OCI-LY7 (cell line): ENCODE measurements at regions not wholly inside any gene's neighbourhood (a gene's known extent, or its start where the extent isn't known, plus 50 kb on each side); places are given as distances from the start of the nearest gene placed in this dataset.

Experiments
- BruUV-seq: library from RNA; stranded (reverse); fragments of 400-500 nt; replicated peaks from 2 replicates; lab custom pipeline; 2021; lab: Mats Ljungman, UMichigan
- CTCF ChIA-PET: fragments of 300-600 bp; sonication (Branson Sonifier 250); formaldehyde crosslinking; loops from one replicate; lab custom pipeline; 2022; ENCODE audit warnings: antibody characterized with exemption; ENCODE audit not compliant: unreplicated experiment; lab: Charles Lee
- POLR2A ChIA-PET: fragments of 300-600 bp; sonication (Branson Sonifier 250); formaldehyde crosslinking; loops from one replicate; lab custom pipeline; 2022; ENCODE audit warnings: antibody characterized with exemption; lab: Charles Lee
- DNase-seq: peaks from one replicate; pipeline ENCODE4 v3.0.0-alpha.2; 2015; ENCODE audit warnings: low spot score
- H2AFZ ChIP-seq: fragments of 200-600 bp; sonication (generic), shearing (Covaris generic); 2 replicates; pipeline ENCODE4 v1.6.1; 2014; ENCODE audit warnings: mild to moderate bottlenecking, antibody characterized with exemption, low read length, moderate library complexity
- H3K27ac ChIP-seq: fragments of 200-600 bp; sonication (generic); 2 replicates; pipeline ENCODE4 v1.5.1; 2014; ENCODE audit warnings: mixed run types, low read depth, mild to moderate bottlenecking, moderate library complexity, low read length, inconsistent platforms; ENCODE audit not compliant: poor library complexity, severe bottlenecking
- H3K36me3 ChIP-seq: fragments of 200-600 bp; sonication (generic); 2 replicates; pipeline ENCODE4 v1.6.1; 2014; ENCODE audit warnings: mild to moderate bottlenecking, antibody characterized with exemption, low read length, moderate library complexity, mixed read lengths; ENCODE audit not compliant: insufficient read depth
- H3K4me1 ChIP-seq: fragments of 200-600 bp; sonication (generic); 2 replicates; pipeline ENCODE4 v1.5.1; 2014; ENCODE audit warnings: mild to moderate bottlenecking, low read length; ENCODE audit not compliant: insufficient read depth, poor library complexity, severe bottlenecking
- H3K4me2 ChIP-seq: fragments of 200-600 bp; sonication (generic); 2 replicates; pipeline ENCODE4 v1.6.1; 2014; ENCODE audit warnings: mild to moderate bottlenecking, low read length
- H3K4me3 ChIP-seq: fragments of 200-600 bp; sonication (generic); 2 replicates; pipeline ENCODE4 v1.5.1; 2014; ENCODE audit warnings: mild to moderate bottlenecking, low read depth, low read length; ENCODE audit not compliant: poor library complexity, severe bottlenecking
- H3K79me2 ChIP-seq: fragments of 200-600 bp; sonication (generic); 2 replicates; pipeline ENCODE4 v1.6.1; 2016; ENCODE audit warnings: low read depth, mild to moderate bottlenecking, low read length, moderate library complexity, mixed read lengths; ENCODE audit not compliant: insufficient read depth
- H3K9me2 ChIP-seq: fragments of 200-600 bp; sonication (generic); 2 replicates; pipeline ENCODE4 v1.6.1; 2016; ENCODE audit warnings: mild to moderate bottlenecking, low read length, mixed read lengths; ENCODE audit not compliant: insufficient read depth
- H3K9me3 ChIP-seq: fragments of 200-600 bp; sonication (generic); 2 replicates; pipeline ENCODE4 v1.6.1; 2014; ENCODE audit warnings: mild to moderate bottlenecking, mixed run types, low read length, mixed read lengths
- H4K20me1 ChIP-seq: fragments of 200-600 bp; sonication (generic); 2 replicates; pipeline ENCODE4 v1.6.1; 2014; ENCODE audit warnings: mild to moderate bottlenecking, antibody characterized with exemption, low read length, moderate library complexity, mixed read lengths; ENCODE audit not compliant: insufficient read depth
- CTCF ChIP-seq: fragments of 200-600 bp; sonication (generic); conservative IDR thresholded peaks from 2 replicates; pipeline ENCODE4 v1.5.1; 2014; ENCODE audit warnings: mild to moderate bottlenecking, antibody characterized with exemption, low read length, moderate library complexity, mixed read lengths
- EZH2phosphoT487 ChIP-seq: fragments of 200-600 bp; sonication (generic); IDR thresholded peaks from 2 replicates; pipeline ENCODE4 v1.6.1; 2018; ENCODE audit warnings: low read depth, borderline replicate concordance, mild to moderate bottlenecking, mixed run types, antibody characterized with exemption, low read length, moderate library complexity, mixed read lengths
- intact Hi-C: fragments of 100-400 bp; cut with micrococcal nuclease; formaldehyde crosslinking; loops from one replicate; pipeline ENCODE4 v1.10.0; 2022; ENCODE audit not compliant: unreplicated experiment

GRCh38 chr6:27148404-27148795 is 99.1 kb upstream of the PRSS16 start:
- ChIA-PET POLR2A (interaction anchor here (1.0 to 10.1 kb wide), 8 partner anchors 7 to 1118 kb away, joined by 3 to 235 read pairs (median 58); a partner anchor contains a TSS), CTCF (interaction anchor here (0.6 kb wide), 1 partner anchor 14 kb away, joined by 3 read pairs; no protein-coding TSS in a partner anchor)
- TF ChIP-seq CTCF (no peak), EZH2phosphoT487 (no peak)
- Histone ChIP-seq H3K4me2 (peak overlapping the region; percentile 89), H3K9me2 (no peaks in the 10 kb centered on the region), H3K4me3 (peak overlapping the region; percentile 71), H4K20me1 (no peaks in the 10 kb centered on the region), H3K4me1 (peaks cover 45% of the 10 kb centered on the region), H3K36me3 (0 out of 2 replicates have a peak, but pooled peaks cover 3% of the 10 kb centered on the region), H3K9me3 (no peaks in the 10 kb centered on the region), H3K27ac (peak overlapping the region; percentile 99), H2AFZ (no peak overlapping the region), H3K79me2 (peaks cover 17% of the 10 kb centered on the region; the same call in 1 of the 2 replicates)
- DNase-seq, result no peak
- no TSS peak for BruUV-seq
- intact Hi-C loops, result loop anchor here (5.0 to 10.0 kb wide), 2 partner anchors 1116 to 1764 kb away; a partner anchor contains a TSS

- DNase-seq, result peak; percentile 75
- H3K79me2 ChIP-seq, result peaks cover 12% of the 10 kb centered on the region; the same call in 1 of the 2 replicates
- peak overlapping the region; percentile 35 for H3K4me3 ChIP-seq
- H3K36me3 ChIP-seq, result 0 out of 2 replicates have a peak, but pooled peaks cover 3% of the 10 kb centered on the region
- intact Hi-C loops, result loop anchor here (5.0 to 10.0 kb wide), 2 partner anchors 1117 to 1764 kb away; a partner anchor contains a TSS
- H2AFZ ChIP-seq, result no peak overlapping the region
- ChIA-PET POLR2A (interaction anchor here (0.6 to 10.1 kb wide), 12 partner anchors 8 to 1117 kb away, joined by 3 to 235 read pairs (median 4); a partner anchor contains a TSS), CTCF (interaction anchor here (0.5 to 0.6 kb wide), 2 partner anchors 808 to 1819 kb away, joined by 3 to 9 read pairs; no protein-coding TSS in a partner anchor)
- no TSS peak for BruUV-seq
- no peaks in the 10 kb centered on the region for H4K20me1 ChIP-seq
- H3K9me2 ChIP-seq, result no peaks in the 10 kb centered on the region
- peaks cover 45% of the 10 kb centered on the region for H3K4me1 ChIP-seq
- no peaks in the 10 kb centered on the region for H3K9me3 ChIP-seq
- no peak for TF ChIP-seq EZH2phosphoT487
- no peak for TF ChIP-seq CTCF
- H3K4me2 ChIP-seq, result peak overlapping the region; percentile 89
- peak overlapping the region; percentile 99 for H3K27ac ChIP-seq
Observed at GRCh38 chr6:27149150-27149549, 98.4 kb upstream of the PRSS16 start.

DNA sequence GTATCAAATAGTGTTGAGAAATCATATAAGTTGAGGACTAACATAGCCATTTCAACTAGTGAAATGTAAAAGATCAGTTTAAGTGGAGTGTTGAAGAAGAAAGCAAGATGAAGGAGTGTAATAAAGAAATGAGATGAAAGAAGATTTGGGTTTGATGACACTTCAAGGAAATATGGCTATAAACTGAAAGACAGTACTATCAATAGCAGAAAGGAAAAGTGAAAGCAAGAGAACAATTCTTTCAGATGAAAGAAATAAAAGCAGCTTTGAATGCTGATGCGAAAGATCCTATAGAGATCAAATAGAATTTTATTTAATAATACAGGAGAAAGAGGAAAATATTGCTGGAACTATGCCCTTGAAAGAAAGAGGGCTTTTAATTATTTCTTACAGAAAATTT is 92.8 kb upstream of the PRSS16 start:
- CTCF ChIA-PET, result interaction anchor here (0.9 kb wide), 1 partner anchor 11 kb away, joined by 3 read pairs; no protein-coding TSS in a partner anchor
- H3K36me3 ChIP-seq, result no peaks in the 10 kb centered on the region
- H3K27ac ChIP-seq, result peak overlapping the region; percentile 92
- no peak for DNase-seq
- H3K79me2 ChIP-seq, result no peaks in the 10 kb centered on the region
- peak overlapping the region; percentile 29 for H3K4me3 ChIP-seq
- POLR2A ChIA-PET, result interaction anchor here (0.6 to 5.4 kb wide), 9 partner anchors 9 to 1454 kb away, joined by 3 to 62 read pairs (median 9); a partner anchor contains a TSS
- peak overlapping the region; percentile 65 for H3K4me2 ChIP-seq
- H4K20me1 ChIP-seq, result no peaks in the 10 kb centered on the region
- TF ChIP-seq EZH2phosphoT487, result no peak
- TF ChIP-seq CTCF, result no peak
- intact Hi-C loops, result loop anchor here (2.0 to 5.0 kb wide), 3 partner anchors 98 to 652 kb away; a partner anchor contains a TSS
- H3K9me3 ChIP-seq, result no peaks in the 10 kb centered on the region
- H3K9me2 ChIP-seq, result no peaks in the 10 kb centered on the region
- no TSS peak for BruUV-seq
- H2AFZ ChIP-seq, result peak overlapping the region; percentile 79; the same call in 1 of the 2 replicates
- H3K4me1 ChIP-seq, result peaks cover 48% of the 10 kb centered on the region
